Gastroesophageal sphincter (tissue), 3 donors: ENCODE measurements at regions not wholly inside any gene's neighbourhood (a gene's known extent, or its start where the extent isn't known, plus 50 kb on each side); places are given as distances from the start of the nearest gene placed in this dataset.

Experiments
- POLR2A ChIP-seq, 2 donors: fragments of 450-650 bp; IDR thresholded peaks; one replicate each; pipeline ENCODE4 v1.6.1; 2017; ENCODE audit warnings: antibody characterized with exemption in 2 of 2, mild to moderate bottlenecking in 2 of 2, moderate library complexity in 1 of 2
- TF ChIP-seq, protein P1 (sequence below), 4 experiments: fragments of 200-600 bp in 2 of 4; fragments of 450-650 bp in 2 of 4; sonication (generic) in 1 of 4; IDR thresholded peaks; one replicate each; pipeline ENCODE4 v1.5.1; 2017 to 2019; ENCODE audit warnings: antibody characterized with exemption in 4 of 4, mild to moderate bottlenecking in 2 of 4, moderate library complexity in 2 of 4

DNA sequence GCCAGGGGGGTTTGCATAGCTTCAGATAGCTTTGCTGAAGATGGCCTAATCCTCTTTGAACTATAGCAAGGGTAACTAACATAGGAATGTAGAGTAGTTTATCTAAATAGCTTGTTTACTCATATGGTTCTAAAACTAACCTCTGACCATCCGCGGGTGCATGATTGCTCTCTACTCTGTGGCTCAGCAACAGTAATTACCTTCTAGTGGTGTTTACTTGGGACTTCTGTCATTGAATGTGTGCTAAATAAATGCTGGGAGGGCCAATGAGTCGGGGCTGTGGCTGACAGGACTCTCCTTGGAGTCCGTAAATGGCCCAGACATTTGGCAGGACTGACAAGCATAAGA, 1461.9 kb downstream of the UQCRFS1 start:
- TF ChIP-seq, protein P1, sequence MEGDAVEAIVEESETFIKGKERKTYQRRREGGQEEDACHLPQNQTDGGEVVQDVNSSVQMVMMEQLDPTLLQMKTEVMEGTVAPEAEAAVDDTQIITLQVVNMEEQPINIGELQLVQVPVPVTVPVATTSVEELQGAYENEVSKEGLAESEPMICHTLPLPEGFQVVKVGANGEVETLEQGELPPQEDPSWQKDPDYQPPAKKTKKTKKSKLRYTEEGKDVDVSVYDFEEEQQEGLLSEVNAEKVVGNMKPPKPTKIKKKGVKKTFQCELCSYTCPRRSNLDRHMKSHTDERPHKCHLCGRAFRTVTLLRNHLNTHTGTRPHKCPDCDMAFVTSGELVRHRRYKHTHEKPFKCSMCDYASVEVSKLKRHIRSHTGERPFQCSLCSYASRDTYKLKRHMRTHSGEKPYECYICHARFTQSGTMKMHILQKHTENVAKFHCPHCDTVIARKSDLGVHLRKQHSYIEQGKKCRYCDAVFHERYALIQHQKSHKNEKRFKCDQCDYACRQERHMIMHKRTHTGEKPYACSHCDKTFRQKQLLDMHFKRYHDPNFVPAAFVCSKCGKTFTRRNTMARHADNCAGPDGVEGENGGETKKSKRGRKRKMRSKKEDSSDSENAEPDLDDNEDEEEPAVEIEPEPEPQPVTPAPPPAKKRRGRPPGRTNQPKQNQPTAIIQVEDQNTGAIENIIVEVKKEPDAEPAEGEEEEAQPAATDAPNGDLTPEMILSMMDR (IDR thresholded peaks at IDR 0.05), result no peak
- no peak for TF ChIP-seq POLR2A (IDR thresholded peaks at IDR 0.05)
